Activated T-helper 2 cell treated with anti-CD3 and anti-CD28 coated beads, Interferon-gamma antibody, Interleukin-2, Interleukin-4, amounts not matched to agents 10 μg/mL and 5 μg/mL and 100 μg/mL, durations not matched to agents 14 hours and 24 hours and 36 hours (primary cell): ENCODE measurements at regions not wholly inside any gene's neighbourhood (a gene's known extent, or its start where the extent isn't known, plus 50 kb on each side); places are given as distances from the start of the nearest gene placed in this dataset.
"Not testable (repeated sequence)": the region's sequence is repeated elsewhere in the genome, so short reads cannot be mapped to it uniquely, and the experiment has no call there.

Experiments used
- DNase-seq: peaks from one replicate; pipeline ENCODE4 v3.0.0; 2021; ENCODE audit warnings: low spot score
- H3K27ac Mint-ChIP-seq: one replicate; pipeline ENCODE4 v1.8.0; 2021; ENCODE audit warnings: mixed read lengths
- H3K27me3 Mint-ChIP-seq: one replicate; pipeline ENCODE4 v1.8.0; 2021; ENCODE audit warnings: low read depth, mixed read lengths
- H3K36me3 Mint-ChIP-seq: one replicate; pipeline ENCODE4 v1.8.0; 2021; ENCODE audit warnings: low read depth, mixed read lengths
- H3K4me1 Mint-ChIP-seq: one replicate; pipeline ENCODE4 v1.8.0; 2021; ENCODE audit warnings: low read depth, mixed read lengths
- H3K4me3 Mint-ChIP-seq: one replicate; pipeline ENCODE4 v1.8.0; 2021; ENCODE audit warnings: low read depth, mild to moderate bottlenecking, moderate library complexity, mixed read lengths
- H3K9me3 Mint-ChIP-seq: one replicate; pipeline ENCODE4 v1.8.0; 2021; ENCODE audit warnings: mixed read lengths
- intact Hi-C: fragments of 100-400 bp; cut with micrococcal nuclease; formaldehyde crosslinking; loops from one replicate; pipeline ENCODE4 v1.15.1; 2023

DNA sequence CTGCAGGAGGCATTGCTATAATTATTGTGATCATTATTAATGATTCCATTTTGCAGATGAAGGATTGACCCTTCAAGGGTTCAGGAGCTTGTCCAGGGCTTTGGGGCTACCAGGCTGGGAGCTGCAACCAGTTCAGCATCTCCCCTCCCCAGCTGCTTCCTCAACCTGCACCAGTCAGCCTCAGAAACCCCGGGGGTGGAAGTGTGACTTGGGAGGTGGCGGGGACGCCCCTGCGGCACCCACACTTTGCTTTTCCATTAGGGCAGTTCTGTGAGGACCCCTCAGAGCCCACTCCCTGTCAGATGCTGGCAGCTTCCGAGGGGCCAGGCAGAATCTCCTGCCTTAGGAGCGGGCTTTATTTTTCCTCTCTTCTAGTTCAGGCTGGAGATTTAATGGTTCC lies 85.6 kb downstream of the OLFM1 start:
- DNase-seq, result no peak
- H3K4me1 Mint-ChIP-seq, result no peaks in the 10 kb centered on the region
- H3K27me3 Mint-ChIP-seq, result no peaks in the 10 kb centered on the region
- no peaks in the 10 kb centered on the region for H3K36me3 Mint-ChIP-seq
- no peaks in the 10 kb centered on the region for H3K9me3 Mint-ChIP-seq
- H3K4me3 Mint-ChIP-seq, result no peak overlapping the region
- no peak overlapping the region for H3K27ac Mint-ChIP-seq
- intact Hi-C loops, result no loop called here

DNA sequence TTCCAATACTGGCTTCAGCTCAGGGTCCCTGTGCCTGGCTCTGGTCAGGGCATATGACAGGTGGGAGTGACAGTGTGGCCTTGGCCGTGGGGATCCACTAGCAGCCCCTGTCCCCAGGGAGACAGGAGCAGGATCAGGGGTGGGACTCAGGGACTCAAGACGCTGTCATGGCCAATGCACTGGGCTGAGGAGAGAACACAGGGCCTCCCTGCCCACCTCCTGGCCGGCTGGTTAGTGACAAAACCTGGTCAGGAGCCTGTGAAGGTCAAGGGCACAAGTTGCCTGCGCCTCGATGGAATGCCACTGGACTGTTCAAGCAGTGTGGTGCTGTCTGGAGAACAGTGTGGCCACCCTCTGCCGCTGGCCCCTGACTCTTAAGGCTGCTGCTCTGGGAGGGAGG lies 86.8 kb downstream of the OLFM1 start:
- no peaks in the 10 kb centered on the region for H3K4me1 Mint-ChIP-seq
- H3K27ac Mint-ChIP-seq, result no peak overlapping the region
- DNase-seq, result no peak
- H3K27me3 Mint-ChIP-seq, result no peaks in the 10 kb centered on the region
- H3K4me3 Mint-ChIP-seq, result no peak overlapping the region
- H3K36me3 Mint-ChIP-seq, result no peaks in the 10 kb centered on the region
- no peaks in the 10 kb centered on the region for H3K9me3 Mint-ChIP-seq
- intact Hi-C loops, result no loop called here

DNA sequence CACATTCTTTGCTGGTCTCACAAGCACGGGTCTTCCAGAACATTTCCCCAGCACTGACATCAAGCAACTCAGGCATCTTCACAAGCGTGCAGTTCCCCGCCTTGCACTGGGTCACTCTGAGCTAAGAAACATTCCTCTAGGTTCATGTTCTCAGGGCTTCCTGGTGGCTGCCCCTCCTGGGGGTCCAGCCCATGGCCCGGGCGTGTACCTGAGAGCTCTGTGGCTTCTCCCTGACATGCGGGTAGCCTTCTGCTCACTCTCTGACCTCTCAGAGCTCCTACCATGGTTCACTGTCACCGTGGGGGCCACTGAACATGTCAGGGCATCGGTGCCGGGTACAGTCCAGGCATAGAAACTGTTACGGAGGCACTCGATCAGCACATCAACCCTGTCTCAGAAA lies 87.5 kb downstream of the OLFM1 start:
- no peaks in the 10 kb centered on the region for H3K36me3 Mint-ChIP-seq
- DNase-seq, result no peak
- H3K4me3 Mint-ChIP-seq, result no peak overlapping the region
- intact Hi-C loops, result no loop called here
- H3K27me3 Mint-ChIP-seq, result no peaks in the 10 kb centered on the region
- H3K9me3 Mint-ChIP-seq, result no peaks in the 10 kb centered on the region
- H3K4me1 Mint-ChIP-seq, result no peaks in the 10 kb centered on the region
- no peak overlapping the region for H3K27ac Mint-ChIP-seq

DNA sequence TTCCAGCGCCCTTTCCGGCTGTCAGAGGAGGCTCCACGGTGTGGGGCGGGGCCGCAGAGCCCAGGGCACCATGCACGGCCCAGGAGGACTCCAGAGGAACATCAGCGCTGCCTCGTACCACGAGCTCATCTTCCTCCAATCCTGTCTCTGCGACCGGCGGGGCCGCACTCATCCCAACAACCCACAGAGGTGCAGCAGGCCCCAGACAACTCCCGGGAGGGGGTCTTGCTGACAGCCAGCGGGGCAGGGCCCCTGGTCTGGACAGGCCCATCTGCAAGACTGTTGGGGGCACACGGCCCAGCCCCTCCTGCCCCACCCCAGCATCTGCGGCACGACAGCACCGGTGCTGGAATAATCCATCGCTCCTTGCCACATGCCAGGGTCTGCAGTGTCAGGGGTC lies 88.8 kb downstream of the OLFM1 start:
- H3K9me3 Mint-ChIP-seq, result no peaks in the 10 kb centered on the region
- no peaks in the 10 kb centered on the region for H3K27me3 Mint-ChIP-seq
- H3K4me3 Mint-ChIP-seq, result no peak overlapping the region
- intact Hi-C loops, result no loop called here
- no peaks in the 10 kb centered on the region for H3K4me1 Mint-ChIP-seq
- no peaks in the 10 kb centered on the region for H3K36me3 Mint-ChIP-seq
- no peak overlapping the region for H3K27ac Mint-ChIP-seq
- DNase-seq, result no peak

DNA sequence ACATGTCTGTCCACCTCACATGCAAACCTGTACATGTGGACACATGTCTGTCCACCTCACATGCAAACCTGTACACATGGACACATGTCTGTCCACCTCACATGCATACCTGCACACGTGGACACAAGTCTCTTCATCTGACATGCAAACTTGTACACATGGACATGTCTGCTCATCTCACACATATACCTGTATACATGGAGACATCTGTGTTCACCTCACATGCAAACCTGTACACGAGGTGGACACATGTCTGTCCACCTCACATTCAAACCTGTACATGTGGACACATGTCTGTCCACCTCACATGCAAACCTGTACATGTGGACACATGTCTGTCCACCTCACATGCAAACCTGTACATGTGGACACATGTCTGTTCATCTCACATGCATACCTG lies 90.1 kb downstream of the OLFM1 start:
- H3K4me3 Mint-ChIP-seq, H3K36me3 Mint-ChIP-seq, H3K27ac Mint-ChIP-seq, H3K27me3 Mint-ChIP-seq, H3K4me1 Mint-ChIP-seq, DNase-seq, H3K9me3 Mint-ChIP-seq, intact Hi-C loops: not testable (repeated sequence)

DNA sequence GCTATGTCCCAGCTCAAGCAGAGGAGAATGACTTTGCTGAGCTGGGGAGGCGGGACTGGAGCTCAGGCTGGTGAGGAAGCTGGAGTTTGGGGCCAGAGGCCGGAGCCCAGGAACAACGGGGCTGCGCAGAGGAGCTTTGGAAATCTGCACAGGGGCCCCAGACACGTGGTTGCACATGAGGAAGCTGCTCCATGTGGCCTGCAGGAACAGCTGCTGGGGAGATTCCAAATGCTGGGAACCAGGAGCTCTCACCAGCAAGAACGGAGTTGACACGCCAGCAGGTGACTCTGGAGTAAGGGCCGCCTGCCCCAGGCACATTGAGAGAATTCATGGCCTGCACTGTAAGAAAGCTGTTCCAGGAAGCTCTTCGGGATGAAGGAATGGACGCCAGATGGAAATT lies 91.0 kb downstream of the OLFM1 start:
- Mint-ChIP-seq H3K36me3 (no peaks in the 10 kb centered on the region), H3K9me3 (no peaks in the 10 kb centered on the region), H3K27me3 (no peaks in the 10 kb centered on the region), H3K4me1 (no peaks in the 10 kb centered on the region), H3K27ac (no peak overlapping the region), H3K4me3 (no peak overlapping the region)
- no peak for DNase-seq
- intact Hi-C loops, result no loop called here

DNA sequence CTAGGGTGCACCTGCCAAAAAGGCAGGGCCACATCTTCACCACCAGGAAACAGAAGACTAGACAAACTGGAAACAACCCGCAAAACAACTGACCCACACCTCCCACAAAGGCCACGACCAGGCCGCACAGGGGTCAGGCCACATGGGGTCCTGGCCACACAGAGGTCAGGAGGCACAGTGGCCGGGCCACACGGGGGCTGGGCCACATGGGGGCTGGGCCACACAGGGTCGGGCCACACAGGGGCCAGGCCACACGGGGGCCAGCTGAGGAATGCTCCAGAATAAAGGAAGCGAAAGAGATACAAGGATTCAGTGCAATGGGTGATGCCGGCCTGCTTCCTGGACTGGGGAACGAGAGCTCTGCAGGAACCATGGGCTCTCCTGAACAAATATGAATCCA lies 91.6 kb downstream of the OLFM1 start:
- no peak overlapping the region for H3K4me3 Mint-ChIP-seq
- DNase-seq, result no peak
- H3K9me3 Mint-ChIP-seq, result no peaks in the 10 kb centered on the region
- H3K36me3 Mint-ChIP-seq, result no peaks in the 10 kb centered on the region
- H3K27me3 Mint-ChIP-seq, result no peaks in the 10 kb centered on the region
- intact Hi-C loops, result no loop called here
- no peak overlapping the region for H3K27ac Mint-ChIP-seq
- H3K4me1 Mint-ChIP-seq, result no peaks in the 10 kb centered on the region

DNA sequence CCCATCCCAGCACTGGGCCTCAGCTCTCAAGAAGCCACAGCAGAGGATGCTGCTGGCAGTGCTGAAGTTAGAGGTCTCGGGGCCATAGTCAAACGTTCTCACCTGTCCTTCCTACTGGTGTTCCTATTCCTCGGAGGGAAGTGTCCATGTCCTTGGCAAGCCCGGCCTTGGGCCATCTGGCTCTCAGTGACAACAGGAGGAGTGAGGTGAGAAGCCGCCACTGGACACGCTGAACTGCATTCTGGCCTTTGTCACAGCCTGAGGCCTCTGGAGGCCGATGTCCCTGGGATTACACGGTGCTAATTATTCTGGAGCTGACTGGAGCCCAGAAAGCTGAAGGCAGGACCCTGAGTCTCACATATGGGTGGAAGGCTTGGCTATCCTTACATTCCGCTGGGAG lies 92.5 kb downstream of the OLFM1 start:
- Mint-ChIP-seq H3K9me3 (no peaks in the 10 kb centered on the region), H3K36me3 (no peaks in the 10 kb centered on the region), H3K4me3 (no peak overlapping the region), H3K27me3 (no peaks in the 10 kb centered on the region), H3K27ac (no peak overlapping the region), H3K4me1 (no peaks in the 10 kb centered on the region)
- DNase-seq, result no peak
- intact Hi-C loops, result no loop called here

DNA sequence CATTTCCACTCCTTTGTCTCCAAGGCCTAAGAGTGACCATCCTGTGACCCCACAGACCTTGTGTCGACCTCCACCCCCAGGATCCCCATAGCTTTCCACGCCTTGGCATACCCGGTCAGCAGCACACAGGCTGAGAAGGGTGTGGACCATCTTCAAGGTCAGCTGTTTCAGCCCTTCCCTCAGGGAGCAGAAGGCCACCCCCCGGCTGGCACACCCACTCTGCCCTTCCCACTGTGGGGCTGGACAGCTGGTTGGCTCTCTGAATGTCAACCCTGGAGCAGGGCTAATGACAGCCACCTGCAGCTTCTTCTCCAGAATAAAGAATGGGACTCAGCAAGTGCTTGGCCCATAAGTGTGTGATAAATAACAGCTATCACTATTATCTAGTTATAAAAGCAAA lies 93.1 kb downstream of the OLFM1 start:
- intact Hi-C loops, result no loop called here
- Mint-ChIP-seq H3K36me3 (no peaks in the 10 kb centered on the region), H3K9me3 (no peaks in the 10 kb centered on the region), H3K27ac (no peak overlapping the region), H3K27me3 (no peaks in the 10 kb centered on the region), H3K4me1 (no peaks in the 10 kb centered on the region), H3K4me3 (no peak overlapping the region)
- no peak for DNase-seq

DNA sequence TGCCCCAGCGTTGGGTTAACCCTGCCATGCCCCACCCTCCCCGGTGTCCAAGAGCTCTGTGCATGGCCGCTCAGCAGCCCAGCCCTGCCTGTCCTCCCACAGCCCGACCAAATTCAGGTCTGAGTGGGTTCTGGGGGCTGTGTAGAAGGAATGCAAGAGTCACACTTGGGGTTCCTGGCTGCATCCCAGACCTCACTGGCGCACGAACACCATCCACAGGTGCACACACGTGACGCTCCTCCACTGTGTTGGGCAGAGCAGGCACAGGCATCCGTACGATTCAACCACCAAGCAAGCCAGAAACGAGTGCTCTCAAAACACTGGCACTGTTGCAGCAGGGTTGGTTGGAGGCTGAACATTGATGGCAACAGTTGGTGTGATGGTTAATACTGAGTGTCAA lies 93.9 kb downstream of the OLFM1 start:
- Mint-ChIP-seq H3K27ac (no peak overlapping the region), H3K4me1 (no peaks in the 10 kb centered on the region), H3K36me3 (no peaks in the 10 kb centered on the region)

DNA sequence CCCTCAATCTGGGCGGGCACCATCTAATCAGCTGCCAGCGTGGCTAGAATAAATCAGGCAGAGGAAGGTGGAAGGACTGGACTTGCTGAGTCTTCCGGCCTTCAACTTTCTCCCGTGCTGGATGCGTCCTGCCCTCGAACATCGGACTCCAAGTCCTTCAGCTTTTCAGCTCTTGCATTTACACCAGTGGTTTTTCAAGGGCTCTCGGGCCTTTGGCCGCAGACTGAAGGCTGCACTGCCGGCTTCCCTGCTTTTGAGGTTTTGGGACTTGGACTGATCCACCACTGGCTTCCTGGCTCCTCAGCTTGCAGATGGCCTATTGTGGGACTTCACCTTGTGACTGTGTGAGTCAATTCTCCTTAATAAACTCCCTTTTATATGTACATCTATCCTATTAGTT lies 94.4 kb downstream of the OLFM1 start:
- H3K4me1 Mint-ChIP-seq, H3K9me3 Mint-ChIP-seq, intact Hi-C loops, H3K27ac Mint-ChIP-seq, H3K27me3 Mint-ChIP-seq, DNase-seq, H3K36me3 Mint-ChIP-seq, H3K4me3 Mint-ChIP-seq: not testable (repeated sequence)

More for the DNA sequence above, 93.9 kb downstream of the OLFM1 start:
- no peak for DNase-seq
- Mint-ChIP-seq H3K27me3 (no peaks in the 10 kb centered on the region), H3K4me3 (no peak overlapping the region), H3K9me3 (no peaks in the 10 kb centered on the region)
- intact Hi-C loops, result no loop called here

DNA sequence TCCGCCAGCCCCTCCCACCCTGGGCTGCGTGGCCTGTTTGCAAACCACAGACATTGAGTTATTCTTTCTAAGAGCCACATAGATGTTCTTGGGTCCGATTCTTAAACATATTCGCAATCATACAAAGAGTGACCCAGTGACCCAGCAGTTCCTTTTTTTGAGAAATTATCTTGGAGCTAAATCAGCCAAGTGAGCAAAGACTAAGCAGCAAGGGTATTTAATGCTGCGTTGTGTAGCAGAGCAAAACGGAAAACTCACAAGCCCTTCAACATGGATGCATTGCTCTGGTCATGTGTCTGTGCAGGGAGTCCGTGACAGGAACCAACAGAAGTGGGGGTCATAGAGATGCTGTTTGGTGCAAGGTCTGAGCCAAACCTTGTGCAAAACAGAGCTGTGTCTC lies 95.6 kb downstream of the OLFM1 start:
- no peaks in the 10 kb centered on the region for H3K4me1 Mint-ChIP-seq
- H3K27me3 Mint-ChIP-seq, result no peaks in the 10 kb centered on the region
- no peak for DNase-seq
- H3K9me3 Mint-ChIP-seq, result no peaks in the 10 kb centered on the region
- no peak overlapping the region for H3K27ac Mint-ChIP-seq
- H3K36me3 Mint-ChIP-seq, result no peaks in the 10 kb centered on the region
- intact Hi-C loops, result no loop called here
- no peak overlapping the region for H3K4me3 Mint-ChIP-seq

DNA sequence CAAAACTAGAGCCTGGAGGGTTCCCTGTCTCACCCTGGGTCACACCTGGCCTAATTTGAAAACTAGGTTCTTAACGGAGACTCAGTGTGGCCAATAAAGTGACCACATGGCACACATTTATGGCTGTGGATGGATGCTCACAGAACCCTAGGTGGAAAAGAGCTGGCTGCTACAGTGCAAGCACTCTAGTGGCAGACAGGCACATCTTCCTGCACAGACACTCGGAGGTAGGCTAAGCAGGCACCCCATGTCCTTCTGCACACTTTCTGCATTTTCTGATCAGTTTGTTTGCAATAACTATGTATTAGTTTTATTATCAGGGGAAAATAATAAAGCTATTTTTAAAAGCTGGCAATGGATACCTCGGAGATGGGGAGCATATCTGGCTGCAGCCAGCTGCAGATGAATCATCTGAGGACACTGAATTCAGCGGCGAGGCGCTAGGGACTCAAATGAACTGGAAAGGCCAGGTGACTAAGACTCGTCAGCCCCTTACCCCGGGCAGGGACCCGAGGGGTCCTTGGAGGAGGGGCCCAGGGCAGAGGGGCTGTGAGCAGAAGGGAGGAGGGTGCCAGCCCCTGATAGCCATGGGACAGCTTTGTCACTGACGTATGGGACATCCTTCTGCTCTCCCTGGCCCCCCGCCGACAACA lies 96.2 kb downstream of the OLFM1 start:
- no peak overlapping the region for H3K4me3 Mint-ChIP-seq
- H3K4me1 Mint-ChIP-seq, result no peaks in the 10 kb centered on the region
- H3K27ac Mint-ChIP-seq, result no peak overlapping the region
- no peak for DNase-seq
- no peaks in the 10 kb centered on the region for H3K9me3 Mint-ChIP-seq
- intact Hi-C loops, result no loop called here
- H3K27me3 Mint-ChIP-seq, result no peaks in the 10 kb centered on the region
- H3K36me3 Mint-ChIP-seq, result no peaks in the 10 kb centered on the region
